ENCODE measurements at regions not wholly inside any gene's neighbourhood (a gene's known extent, or its start where the extent isn't known, plus 50 kb on each side); places are given as distances from the start of the nearest gene placed in this dataset.

GRCh38 chr2:125644257-125644656, 1011.7 kb upstream of the GYPC start:
- no peak for DNase-seq (ENCODE audit: low spot score)
- no peak overlapping the region for H3K4me3 ChIP-seq
- H3K9me2 ChIP-seq (replicated peaks; ENCODE audit: insufficient read depth) = no peaks in the 10 kb centered on the region
- H3K27me3 ChIP-seq = no peaks in the 10 kb centered on the region
- H2AFZ ChIP-seq = no peak overlapping the region
- no peaks in the 10 kb centered on the region for H3K79me2 ChIP-seq
- no peaks in the 10 kb centered on the region for H3K9me3 ChIP-seq (ENCODE audit: low read depth)
- no peaks in the 10 kb centered on the region for H3K36me3 ChIP-seq (replicated peaks; ENCODE audit: insufficient read depth, low read depth)
- no peak overlapping the region for H3K27ac ChIP-seq
- no peak for TF ChIP-seq EZH2phosphoT487 (IDR thresholded peaks at IDR 0.05; ENCODE audit: low read depth, severe bottlenecking, unreplicated experiment)
- TF ChIP-seq EZH2 (IDR thresholded peaks at IDR 0.05; ENCODE audit: borderline replicate concordance) = no peak
- no peak for TF ChIP-seq CTCF (IDR thresholded peaks at IDR 0.05; ENCODE audit: poor library complexity)
- H3K4me1 ChIP-seq (ENCODE audit: insufficient read depth) = no peaks in the 10 kb centered on the region
- H3K4me2 ChIP-seq = no peak overlapping the region
- no peaks in the 10 kb centered on the region for H4K20me1 ChIP-seq (ENCODE audit: insufficient read depth, poor library complexity, severe bottlenecking)
- WGBS (ENCODE audit: low lambda C conversion rate, missing lambda C conversion rate) = 76% methylated on average over 1 of the region's 1 CpG

GRCh38 chr2:125652280-125652679, 1003.7 kb upstream of the GYPC start:
- H3K4me1 ChIP-seq (ENCODE audit: insufficient read depth) = no peaks in the 10 kb centered on the region
- TF ChIP-seq CTCF (IDR thresholded peaks at IDR 0.05; ENCODE audit: poor library complexity) (no peak), EZH2 (IDR thresholded peaks at IDR 0.05; ENCODE audit: borderline replicate concordance) (no peak), EZH2phosphoT487 (IDR thresholded peaks at IDR 0.05; ENCODE audit: low read depth, severe bottlenecking, unreplicated experiment) (no peak)
- no peaks in the 10 kb centered on the region for H3K9me3 ChIP-seq (ENCODE audit: low read depth)
- H3K36me3 ChIP-seq (replicated peaks; ENCODE audit: insufficient read depth, low read depth) = no peaks in the 10 kb centered on the region
- no peaks in the 10 kb centered on the region for H3K27me3 ChIP-seq
- no peaks in the 10 kb centered on the region for H3K79me2 ChIP-seq
- H3K9me2 ChIP-seq (replicated peaks; ENCODE audit: insufficient read depth) = no peaks in the 10 kb centered on the region
- DNase-seq (ENCODE audit: low spot score) = no peak
- H3K4me3 ChIP-seq = no peak overlapping the region
- 38% methylated on average over 3 of the region's 3 CpGs for WGBS (ENCODE audit: low lambda C conversion rate, missing lambda C conversion rate)
- no peak overlapping the region for H2AFZ ChIP-seq
- H3K4me2 ChIP-seq = no peak overlapping the region
- H4K20me1 ChIP-seq (ENCODE audit: insufficient read depth, poor library complexity, severe bottlenecking) = no peaks in the 10 kb centered on the region
- H3K27ac ChIP-seq = no peak overlapping the region

DNA sequence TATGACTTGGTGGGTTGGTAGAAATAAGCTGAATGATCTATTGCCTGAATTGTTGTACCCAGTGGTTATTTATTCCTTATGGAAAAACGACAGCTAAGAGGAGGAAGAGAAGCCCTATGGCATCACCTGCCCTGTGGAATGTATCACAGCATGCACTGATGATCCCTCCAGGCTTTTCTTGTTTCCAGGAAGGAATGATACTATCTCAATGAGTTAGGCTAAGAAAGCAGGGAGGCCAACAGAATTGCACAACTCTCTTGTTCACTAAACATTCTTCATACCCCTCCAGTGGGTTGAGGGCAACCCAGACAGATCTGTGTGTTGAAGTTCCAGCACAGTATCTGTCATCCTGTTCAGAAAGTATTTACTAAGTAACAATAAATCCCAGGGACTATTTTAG, 1001.7 kb upstream of the GYPC start:
- DNase-seq (ENCODE audit: low spot score) = no peak
- H3K9me2 ChIP-seq (replicated peaks; ENCODE audit: insufficient read depth) = no peaks in the 10 kb centered on the region
- H3K27ac ChIP-seq = no peak overlapping the region
- no peak overlapping the region for H2AFZ ChIP-seq
- no peaks in the 10 kb centered on the region for H3K79me2 ChIP-seq
- no peak overlapping the region for H3K4me3 ChIP-seq
- no peak overlapping the region for H3K4me2 ChIP-seq
- H4K20me1 ChIP-seq (ENCODE audit: insufficient read depth, poor library complexity, severe bottlenecking) = no peaks in the 10 kb centered on the region
- 52% methylated on average over 1 of the region's 1 CpG for WGBS (ENCODE audit: low lambda C conversion rate, missing lambda C conversion rate)
- H3K27me3 ChIP-seq = no peaks in the 10 kb centered on the region
- no peaks in the 10 kb centered on the region for H3K36me3 ChIP-seq (replicated peaks; ENCODE audit: insufficient read depth, low read depth)
- TF ChIP-seq CTCF (IDR thresholded peaks at IDR 0.05; ENCODE audit: poor library complexity) (no peak), EZH2 (IDR thresholded peaks at IDR 0.05; ENCODE audit: borderline replicate concordance) (no peak), EZH2phosphoT487 (IDR thresholded peaks at IDR 0.05; ENCODE audit: low read depth, severe bottlenecking, unreplicated experiment) (no peak)
- no peaks in the 10 kb centered on the region for H3K4me1 ChIP-seq (ENCODE audit: insufficient read depth)
- no peaks in the 10 kb centered on the region for H3K9me3 ChIP-seq (ENCODE audit: low read depth)

GRCh38 chr2:125656190-125656589, 999.8 kb upstream of the GYPC start:
- no peak for TF ChIP-seq EZH2phosphoT487 (IDR thresholded peaks at IDR 0.05; ENCODE audit: low read depth, severe bottlenecking, unreplicated experiment)
- TF ChIP-seq EZH2 (IDR thresholded peaks at IDR 0.05; ENCODE audit: borderline replicate concordance) = no peak
- no peak for TF ChIP-seq CTCF (IDR thresholded peaks at IDR 0.05; ENCODE audit: poor library complexity)
- no peaks in the 10 kb centered on the region for H3K27me3 ChIP-seq
- no peak overlapping the region for H3K4me2 ChIP-seq
- no peak overlapping the region for H2AFZ ChIP-seq
- no peaks in the 10 kb centered on the region for H3K4me1 ChIP-seq (ENCODE audit: insufficient read depth)
- WGBS (ENCODE audit: low lambda C conversion rate, missing lambda C conversion rate) = 41% methylated on average over 1 of the region's 1 CpG
- H3K27ac ChIP-seq = no peak overlapping the region
- H3K79me2 ChIP-seq = no peaks in the 10 kb centered on the region
- no peaks in the 10 kb centered on the region for H3K9me3 ChIP-seq (ENCODE audit: low read depth)
- H3K4me3 ChIP-seq = no peak overlapping the region
- H3K9me2 ChIP-seq (replicated peaks; ENCODE audit: insufficient read depth) = no peaks in the 10 kb centered on the region
- H3K36me3 ChIP-seq (replicated peaks; ENCODE audit: insufficient read depth, low read depth) = no peaks in the 10 kb centered on the region
- no peaks in the 10 kb centered on the region for H4K20me1 ChIP-seq (ENCODE audit: insufficient read depth, poor library complexity, severe bottlenecking)
- DNase-seq (ENCODE audit: low spot score) = no peak
